ENCODE measurements at regions not wholly inside any gene's neighbourhood (a gene's known extent, or its start where the extent isn't known, plus 50 kb on each side); places are given as distances from the start of the nearest gene placed in this dataset.
"Not testable (repeated sequence)": the region's sequence is repeated elsewhere in the genome, so short reads cannot be mapped to it uniquely, and the experiment has no call there.

DNA sequence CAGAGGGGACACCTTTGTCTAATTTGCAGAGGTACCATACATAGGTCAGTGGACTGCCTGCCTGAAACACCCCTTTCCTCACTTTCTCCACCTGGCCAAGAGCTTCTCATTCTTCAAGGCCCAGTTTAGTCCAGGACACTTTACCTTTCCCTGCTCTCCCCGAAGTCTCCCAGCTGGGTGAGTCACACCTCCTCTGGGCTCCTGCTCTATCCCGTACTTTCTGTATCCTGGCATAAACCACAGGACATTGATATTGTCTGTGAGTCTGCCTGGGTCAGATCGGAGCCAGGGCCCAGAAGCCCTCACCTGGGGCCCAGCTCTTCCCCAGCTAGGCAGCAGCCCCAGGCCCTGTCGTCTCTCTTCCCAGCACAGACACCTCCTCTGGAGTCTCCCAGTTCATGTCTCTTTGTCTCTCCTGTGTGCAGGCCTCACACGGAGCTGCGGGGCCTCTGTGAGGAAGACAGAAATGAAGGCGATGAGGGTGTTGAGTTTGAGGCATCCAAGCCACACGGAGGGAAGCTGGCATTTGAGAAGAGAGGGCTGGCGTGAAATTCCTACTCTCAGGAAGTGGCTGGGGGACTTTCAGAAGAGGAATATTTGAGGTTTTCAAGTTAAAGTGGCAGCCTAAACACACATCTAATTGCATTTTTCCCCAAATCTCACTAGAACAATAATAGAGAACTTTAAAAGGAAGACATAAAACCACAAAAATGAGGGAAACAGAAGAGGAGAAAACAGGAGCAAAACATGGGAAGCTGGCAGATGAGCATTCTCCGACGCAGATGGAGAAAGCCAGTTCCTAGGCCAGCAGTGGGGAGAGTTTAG, 79.6 kb upstream of the LAPTM4A start:
- no peak for DNase-seq

- no peak for DNase-seq
These were observed 78.7 kb upstream of the LAPTM4A start for GRCh38 chr2:20130160-20130560.

- no peak for DNase-seq
These were observed 78.1 kb upstream of the LAPTM4A start for GRCh38 chr2:20129331-20130159.

- no peak for DNase-seq
These were observed 77.3 kb upstream of the LAPTM4A start for GRCh38 chr2:20128506-20129330.

DNA sequence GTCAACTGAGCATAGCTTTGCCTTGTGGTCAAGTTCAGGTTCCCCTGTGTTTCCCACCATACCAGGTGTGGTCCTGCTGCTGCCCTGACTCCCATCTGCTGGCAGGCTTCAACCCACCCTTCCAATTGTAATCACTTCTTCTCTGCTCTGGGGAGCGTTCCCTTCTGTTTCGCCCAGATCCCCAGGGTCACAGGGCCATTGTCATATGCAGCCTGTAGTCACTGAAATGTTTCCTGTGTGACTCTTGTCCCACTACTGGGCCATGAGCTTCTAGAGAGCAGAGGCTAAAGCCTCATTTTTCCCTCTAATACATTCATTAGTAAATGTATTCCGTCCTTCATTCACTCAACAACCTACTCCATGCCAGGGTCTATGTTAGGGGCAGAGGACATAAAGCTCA, 75.0 kb upstream of the LAPTM4A start:
- DNase-seq: no peak

DNA sequence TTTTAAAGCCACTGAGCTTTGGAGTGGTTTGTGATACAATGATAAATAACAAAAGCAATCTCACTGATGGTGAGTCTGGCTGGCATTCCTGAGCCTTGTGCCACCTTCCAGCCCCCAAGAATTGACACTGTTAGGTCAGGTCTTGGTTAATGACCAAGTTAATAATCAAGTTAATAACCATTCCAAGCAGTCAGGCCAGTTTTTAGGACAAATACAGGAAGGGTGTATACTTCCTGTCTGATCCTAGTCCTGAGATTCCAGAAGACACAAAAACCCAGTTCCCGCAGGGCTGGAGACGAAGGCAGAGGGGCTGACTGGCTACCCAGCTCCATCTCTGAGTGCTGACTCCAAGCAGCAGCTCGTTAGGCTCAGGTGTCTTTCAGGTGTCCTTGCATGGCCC, 74.6 kb upstream of the LAPTM4A start:
- DNase-seq: no peak

- DNase-seq: peak; percentile 2
These were observed 74.2 kb upstream of the LAPTM4A start for GRCh38 chr2:20125616-20126015.

DNA sequence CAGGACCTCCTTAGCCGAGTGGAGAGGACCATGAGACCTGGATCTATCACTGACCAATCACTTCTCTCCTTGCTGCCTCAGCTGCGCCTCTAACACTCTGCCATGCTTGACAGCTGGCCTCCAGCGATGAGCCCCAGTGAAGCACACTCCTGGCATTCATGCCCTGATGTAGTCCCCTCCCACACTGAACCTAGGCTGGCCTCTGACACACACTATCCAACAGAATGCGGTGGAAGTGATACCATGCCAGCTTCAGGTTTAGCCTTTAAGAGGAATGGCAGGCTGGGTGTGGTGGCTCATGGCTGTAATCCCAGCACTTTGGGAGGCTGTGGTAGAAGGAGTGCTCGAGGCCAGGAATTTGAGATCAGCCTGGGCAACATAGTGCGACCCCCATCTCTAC, 73.7 kb upstream of the LAPTM4A start:
- no peak for DNase-seq

GRCh38 chr2:20123871-20124594, 72.6 kb upstream of the LAPTM4A start:
- no peak for DNase-seq

GRCh38 chr2:20122864-20123263, 71.4 kb upstream of the LAPTM4A start:
- DNase-seq: no peak

GRCh38 chr2:20120569-20121416, 69.4 kb upstream of the LAPTM4A start:
- no peak for DNase-seq

DNA sequence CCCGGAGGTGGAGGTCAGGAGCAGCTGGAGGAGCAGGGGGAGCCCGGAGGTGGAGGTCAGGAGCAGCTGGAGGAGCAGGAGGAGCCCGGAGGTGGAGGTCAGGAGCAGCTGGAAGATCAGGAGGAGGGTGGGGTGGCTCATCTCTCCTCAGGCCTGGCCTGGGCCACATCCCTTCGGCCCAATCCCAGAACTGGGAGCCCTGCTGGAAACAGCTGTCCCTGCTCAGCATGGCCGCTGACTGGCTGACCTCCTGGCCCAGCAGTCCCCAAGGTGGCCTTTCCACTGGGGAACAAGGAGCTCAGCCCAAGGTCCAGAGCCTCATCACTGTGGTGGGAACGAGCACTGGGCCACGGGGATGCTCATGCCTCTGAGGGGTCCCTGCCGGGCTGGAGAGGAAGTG, 66.6 kb upstream of the LAPTM4A start:
- no peak for DNase-seq

DNA sequence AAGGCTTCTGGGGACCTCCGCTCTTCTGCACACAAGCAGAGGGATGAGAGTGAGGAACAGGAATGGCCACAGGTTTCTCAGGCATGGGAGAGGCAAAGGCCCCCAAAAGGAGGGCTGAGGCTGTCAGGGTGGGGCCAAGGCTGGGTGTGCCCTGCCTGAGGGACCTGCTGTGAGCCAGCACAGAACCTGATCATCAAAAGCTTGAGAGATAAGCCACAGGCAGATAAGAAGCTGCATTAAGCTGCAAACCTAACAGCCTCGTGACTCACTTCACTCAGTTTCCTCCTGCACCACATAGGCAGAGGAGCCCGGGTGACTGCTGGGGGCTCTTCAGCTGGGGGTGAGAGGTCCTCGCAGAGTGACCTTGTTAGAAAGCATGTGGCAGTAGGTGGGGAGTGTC, 64.5 kb upstream of the LAPTM4A start:
- DNase-seq: no peak

GRCh38 chr2:20115374-20115773, 63.9 kb upstream of the LAPTM4A start:
- DNase-seq: peak; percentile 75

DNA sequence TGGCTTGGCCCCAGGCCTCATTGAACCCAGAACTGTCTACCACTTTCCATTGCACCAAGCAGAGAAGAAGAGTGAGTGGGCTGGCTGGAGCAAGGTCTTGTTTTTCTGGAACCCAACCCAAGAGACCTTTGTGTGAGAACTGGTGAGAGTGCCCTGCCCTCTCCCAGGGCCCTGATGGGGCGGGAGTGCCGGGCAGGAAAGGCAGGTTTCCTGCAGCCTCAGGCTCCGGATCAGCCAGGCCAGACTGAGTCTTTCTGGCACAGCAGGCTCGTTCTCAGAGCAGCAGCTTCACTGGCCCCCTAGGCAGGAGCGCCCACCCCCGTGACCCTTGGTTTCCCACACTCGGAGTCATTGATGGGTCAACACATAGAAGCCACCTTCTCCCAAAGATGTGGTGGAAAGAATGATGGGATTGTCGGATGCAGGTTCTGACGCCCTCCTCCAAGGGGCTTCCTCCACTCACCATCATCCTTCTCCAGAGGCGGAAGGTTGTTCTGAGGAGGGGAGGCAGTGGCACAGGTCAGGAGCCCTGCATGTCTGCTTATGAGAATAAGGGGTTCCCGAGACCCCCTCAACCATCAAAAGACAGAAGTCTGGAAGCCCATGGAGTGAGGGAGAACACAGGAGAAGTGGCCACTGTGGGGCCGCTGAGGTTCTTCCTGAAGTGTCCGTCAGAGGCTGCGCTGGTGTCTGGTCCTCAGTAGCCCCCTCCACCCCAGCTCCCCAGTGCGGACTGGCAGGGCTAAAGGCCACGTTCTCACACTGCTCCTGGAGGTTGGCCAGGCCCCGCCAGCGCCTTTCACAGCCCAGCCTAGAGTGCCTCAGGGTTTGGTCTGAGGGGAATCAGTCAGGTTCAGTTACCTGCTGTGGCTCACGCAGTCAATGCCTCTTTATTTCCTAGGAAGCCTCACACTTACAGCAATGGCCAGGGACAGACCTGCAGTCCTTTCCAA, 62.8 kb upstream of the LAPTM4A start:
- no peak for DNase-seq

DNA sequence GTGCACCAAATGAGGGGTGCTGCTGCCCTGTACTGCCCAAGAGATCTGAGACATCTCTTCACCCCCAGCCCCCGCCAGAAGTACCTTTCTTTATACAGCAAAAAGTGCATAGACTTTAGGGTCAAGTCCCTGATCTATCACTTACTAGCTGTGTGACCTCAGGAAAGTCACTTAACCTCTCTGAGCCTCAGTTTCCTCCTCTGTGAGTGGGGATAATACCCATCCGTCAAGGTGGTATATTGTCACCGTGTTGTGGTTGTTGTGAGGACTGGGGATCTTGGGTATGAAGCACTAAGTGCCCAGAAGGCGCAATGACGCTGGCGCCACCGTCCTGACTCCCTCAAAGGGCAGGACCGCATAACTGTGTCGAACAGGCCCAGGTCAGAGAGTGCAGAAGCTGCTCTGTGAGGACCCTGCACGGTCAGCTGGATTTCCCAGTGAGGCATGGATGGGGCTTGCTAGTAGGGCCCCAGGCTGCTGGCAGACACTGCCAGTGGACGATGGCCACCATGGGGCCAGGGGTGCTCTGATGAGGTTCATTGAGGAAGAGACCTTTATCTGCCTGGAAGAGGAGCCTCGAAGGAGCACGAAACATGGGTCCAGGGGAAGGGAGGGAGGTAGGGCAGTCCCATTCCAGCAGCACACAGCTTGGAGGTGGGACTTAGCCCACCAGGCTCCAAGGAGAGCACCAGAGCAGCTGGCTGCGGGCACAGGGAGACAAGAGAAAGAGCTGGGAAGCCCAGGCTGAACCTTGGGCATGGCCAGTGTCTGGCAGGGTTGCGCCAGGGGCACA, 61.8 kb upstream of the LAPTM4A start:
- no peak for DNase-seq

DNA sequence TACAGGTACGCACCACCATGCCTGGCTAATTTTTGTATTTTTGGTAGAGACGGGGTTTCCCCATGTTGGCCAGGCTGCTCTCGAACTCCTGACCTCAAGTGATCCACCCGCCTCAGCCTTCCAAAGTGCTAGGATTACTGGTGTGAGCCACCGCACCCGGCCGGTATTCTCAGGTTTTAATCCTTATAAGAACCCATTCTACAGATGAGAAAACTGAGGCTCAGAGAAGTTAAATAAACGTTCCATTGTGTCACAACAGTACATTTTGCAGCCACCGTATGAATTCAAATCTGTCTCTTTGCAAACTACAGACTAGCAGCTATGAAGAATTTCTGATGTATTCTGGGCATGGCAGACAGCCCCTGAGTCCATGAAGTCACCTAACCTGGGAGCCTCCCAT, 60.9 kb upstream of the LAPTM4A start:
- not testable (repeated sequence) for DNase-seq

DNA sequence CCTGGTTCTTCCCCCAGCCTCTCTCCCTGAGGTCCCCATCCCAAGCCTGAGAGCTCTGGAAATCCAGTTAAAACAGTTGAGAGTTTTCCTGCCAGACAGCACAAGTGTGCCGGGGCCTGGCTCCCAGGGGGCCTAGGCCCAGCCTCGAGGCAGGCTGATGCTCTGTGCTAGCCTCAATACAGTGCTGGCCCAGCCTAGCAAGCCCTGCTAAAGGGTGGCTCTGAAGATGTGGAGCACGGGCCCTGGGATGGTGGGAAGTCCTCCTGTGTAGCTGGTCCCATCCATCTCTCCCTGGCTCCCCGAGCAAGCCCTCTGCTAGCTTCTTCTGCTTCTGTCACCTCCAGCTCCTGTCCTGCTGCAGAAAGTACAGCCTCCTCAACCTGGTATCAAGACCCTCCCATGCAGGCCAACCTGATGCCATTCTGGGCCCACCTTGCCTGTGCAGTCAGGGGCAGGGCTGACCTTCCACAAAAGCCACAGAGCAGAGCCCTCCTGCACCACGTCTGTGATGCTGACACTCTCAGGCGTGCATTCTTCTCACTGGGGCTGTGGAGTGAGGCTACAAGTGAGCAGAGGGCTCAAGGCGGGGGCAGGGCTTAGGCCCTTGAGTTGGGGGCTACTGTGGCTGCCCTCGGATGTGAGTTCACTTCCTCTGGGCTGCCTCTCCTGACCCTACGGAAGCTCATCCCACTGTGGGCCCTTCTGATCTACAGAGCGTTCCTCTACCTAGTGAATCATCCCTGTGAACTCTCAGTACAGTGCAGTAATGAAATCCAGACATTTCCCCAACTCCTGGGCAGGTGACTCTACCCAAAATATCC, 60.1 kb upstream of the LAPTM4A start:
- DNase-seq: no peak

DNA sequence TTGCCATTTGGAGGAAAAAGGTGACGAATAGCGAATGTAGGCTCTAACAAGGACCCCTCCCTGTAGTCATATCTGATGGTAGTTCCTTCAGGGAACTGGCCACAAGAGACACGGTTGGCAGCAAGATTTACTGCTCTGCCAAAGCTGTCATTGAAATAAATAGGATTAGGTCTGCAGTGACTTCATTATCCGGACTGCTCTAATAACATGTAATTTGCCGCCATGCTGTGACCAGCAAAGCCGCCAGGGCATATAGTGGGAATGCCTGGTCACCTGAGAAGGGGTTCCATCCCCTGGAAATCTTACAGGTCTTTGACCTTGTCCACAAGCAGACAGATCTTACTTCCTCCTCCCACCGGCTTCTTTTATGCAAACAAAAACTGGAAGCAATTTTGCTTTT, 59.4 kb upstream of the LAPTM4A start:
- no peak for DNase-seq
